ENCODE measurements at regions not wholly inside any gene's neighbourhood (a gene's known extent, or its start where the extent isn't known, plus 50 kb on each side); places are given as distances from the start of the nearest gene placed in this dataset.

DNA sequence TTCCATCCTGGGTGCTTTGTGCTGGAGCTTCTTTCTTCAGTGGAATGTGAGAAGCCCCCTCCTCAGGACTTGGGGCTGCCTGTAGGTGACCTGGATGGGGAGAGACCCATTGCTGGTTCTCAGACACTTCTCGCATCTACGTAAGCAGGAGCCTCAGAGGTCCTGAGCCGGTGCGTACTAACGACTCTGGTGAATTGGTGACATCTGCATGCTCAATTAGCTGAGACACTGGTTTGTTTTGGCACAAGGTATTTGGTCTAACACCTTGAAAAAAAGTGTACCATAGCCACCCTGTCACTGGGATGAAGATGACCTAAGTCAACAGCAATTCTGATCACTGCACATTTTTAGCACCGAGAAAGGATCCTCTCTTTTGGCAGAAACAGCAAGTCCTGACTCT, 57.7 kb downstream of the LRRC30 start:
- DNase-seq = no peak

DNA sequence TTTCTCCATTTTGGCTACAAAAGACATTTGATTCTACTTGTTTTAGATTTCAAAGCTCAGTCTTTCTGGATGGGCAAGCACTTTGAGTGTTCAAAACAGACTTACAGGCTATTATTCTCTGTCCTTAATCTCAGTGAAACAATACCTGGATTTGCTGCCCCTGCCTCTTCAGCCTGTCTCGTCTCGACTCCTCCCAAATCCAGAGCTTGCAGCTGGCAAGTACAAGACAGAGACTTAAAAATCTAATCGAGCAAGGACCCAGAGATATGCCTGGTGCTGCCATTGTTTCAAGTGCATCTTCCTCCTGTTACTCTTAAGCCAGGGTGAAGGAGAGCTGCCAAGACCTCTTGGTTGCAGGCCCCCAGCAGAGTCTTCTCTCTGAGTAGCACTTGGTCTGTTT, 59.2 kb downstream of the LRRC30 start:
- no peak for DNase-seq

DNA sequence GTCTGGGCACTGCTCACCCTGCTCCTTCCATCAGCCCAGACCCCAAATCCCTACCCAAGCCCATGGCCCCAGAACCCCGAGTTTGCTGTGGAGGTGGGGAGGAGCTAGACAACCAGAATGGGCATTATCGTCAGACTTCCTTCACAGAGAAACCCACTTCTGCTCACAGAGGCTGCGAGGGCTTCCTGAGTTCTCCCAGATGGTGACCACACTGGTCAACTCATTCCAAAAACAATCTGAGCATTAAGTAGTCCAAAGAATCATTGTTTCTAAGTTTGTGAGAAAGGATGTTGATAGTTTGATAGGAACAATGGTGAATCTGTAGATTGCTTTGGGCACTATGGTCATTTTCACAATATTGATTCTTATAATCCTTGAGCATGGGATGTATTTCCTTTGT, 60.2 kb downstream of the LRRC30 start:
- DNase-seq = no peak

GRCh38 chr18:7298149-7298548, 67.3 kb downstream of the LRRC30 start:
- DNase-seq = no peak

GRCh38 chr18:7301094-7301493, 70.2 kb downstream of the LRRC30 start:
- no peak for DNase-seq

DNA sequence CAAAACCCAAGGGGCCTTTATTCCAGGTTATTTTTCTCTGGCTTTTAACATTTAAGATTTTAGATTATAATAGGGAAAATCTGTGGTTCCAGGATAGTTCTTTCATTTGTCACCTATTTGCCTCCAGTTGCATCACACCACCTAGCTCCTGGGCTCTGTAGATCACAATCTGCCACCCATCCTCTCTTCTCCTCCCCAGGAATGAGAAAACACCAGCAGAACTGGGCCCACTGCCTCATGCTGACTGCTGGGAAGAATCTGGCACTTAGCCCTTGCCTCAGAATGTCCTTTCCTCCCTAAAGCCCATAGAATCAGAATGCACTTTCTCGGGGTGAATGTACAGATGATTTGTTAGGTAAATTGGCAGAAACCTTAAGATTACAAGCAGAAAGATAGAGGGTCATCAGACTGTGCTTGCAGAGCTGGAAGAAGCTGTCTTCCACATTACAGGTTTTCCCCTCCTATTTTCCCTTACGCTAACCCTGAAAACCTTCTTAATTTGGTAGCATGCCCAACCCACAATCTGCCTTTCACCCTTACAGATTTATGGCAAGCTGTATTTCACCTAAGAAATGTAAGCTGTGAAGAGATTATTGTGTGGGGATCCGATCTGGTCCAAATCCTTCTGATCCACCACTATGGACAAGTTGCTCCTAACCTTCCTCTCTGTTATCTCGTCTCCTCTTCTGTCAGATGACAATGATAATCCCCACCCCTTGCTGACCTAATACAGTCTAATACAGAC, 72.6 kb downstream of the LRRC30 start:
- DNase-seq = no peak

GRCh38 chr18:7304061-7304370, 73.1 kb downstream of the LRRC30 start:
- no peak for DNase-seq

DNA sequence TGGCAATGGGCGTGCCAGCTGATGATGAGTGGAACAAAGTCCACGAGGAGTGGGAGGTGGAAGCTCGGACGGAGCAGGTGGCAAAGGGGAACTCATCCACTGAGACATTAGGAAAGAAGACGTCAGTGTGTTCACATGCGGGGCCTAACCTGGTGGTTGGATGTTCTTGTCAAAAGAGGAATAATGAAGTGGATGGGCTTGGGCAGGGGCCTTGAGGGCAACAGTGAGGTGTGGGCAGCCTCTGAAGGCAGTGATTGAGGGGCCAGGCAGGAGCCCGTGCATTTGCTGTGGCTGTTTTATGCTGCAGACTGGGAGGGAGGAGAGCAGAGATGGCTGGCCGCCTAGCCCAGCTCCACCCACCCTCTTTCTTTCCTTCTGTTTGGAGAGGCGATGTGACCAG, 74.5 kb downstream of the LRRC30 start:
- no peak for DNase-seq

- DNase-seq = no peak
Measured at GRCh38 chr18:7307030-7307429, 76.1 kb downstream of the LRRC30 start.

GRCh38 chr18:7307526-7307925, 76.6 kb downstream of the LRRC30 start:
- DNase-seq = no peak

- no peak for DNase-seq
Measured at GRCh38 chr18:7317804-7318231, 86.9 kb downstream of the LRRC30 start.

- no peak for DNase-seq
Measured at GRCh38 chr18:7319161-7319560, 88.3 kb downstream of the LRRC30 start.

- no peak for DNase-seq
Measured at GRCh38 chr18:7321831-7322230, 90.9 kb downstream of the LRRC30 start.

- DNase-seq = no peak
Measured at GRCh38 chr18:7322817-7323485, 92.1 kb downstream of the LRRC30 start.

- no peak for DNase-seq
Measured at GRCh38 chr18:7325126-7325430, 94.2 kb downstream of the LRRC30 start.

GRCh38 chr18:7329016-7329415, 98.1 kb downstream of the LRRC30 start:
- DNase-seq = no peak

DNA sequence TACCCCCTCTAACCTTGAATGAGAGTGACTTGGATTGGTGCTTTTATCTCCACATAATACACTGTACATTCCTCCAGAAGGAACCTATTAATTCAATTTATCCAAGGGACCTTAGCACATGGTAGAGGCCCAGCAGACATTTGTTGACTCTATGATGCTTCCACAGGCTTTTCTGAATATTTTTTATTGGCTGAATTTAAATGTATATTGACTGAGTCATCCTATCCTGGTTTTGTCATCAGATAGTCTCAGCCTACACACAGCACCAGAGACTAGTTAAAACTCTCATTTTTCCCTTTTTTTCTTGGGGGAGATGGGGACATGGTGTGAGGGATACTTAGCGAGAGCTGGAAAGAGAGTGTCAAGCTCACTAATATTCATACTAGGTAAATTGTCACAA, 101.6 kb downstream of the LRRC30 start:
- DNase-seq = no peak

DNA sequence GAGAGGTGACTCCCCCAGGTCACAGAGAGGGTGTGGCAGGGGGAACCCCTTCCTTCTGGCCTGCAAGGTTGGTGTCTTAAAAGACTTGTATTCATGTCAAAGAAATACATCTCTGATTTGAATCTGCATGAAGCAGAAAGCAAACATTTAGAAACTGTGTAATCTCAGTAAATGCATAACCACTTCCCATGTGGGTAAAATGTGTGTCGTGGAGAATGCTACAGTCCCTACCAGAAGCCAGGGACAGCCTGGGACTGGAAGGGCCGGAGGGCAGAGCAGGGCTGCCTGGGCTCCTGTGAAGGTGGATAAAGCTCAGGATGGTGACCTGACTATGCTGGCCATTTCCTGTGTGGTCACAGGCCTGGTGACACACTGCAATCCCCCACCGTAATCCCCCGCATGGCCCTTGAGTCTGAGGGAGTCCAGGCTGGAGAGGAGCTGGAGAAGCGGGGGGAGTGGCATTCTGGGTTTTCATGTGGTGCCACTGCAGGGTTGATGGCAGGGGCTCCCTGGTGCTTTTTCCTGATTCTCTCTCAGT, 102.2 kb downstream of the LRRC30 start:
- DNase-seq = no peak

GRCh38 chr18:7334973-7335568, 104.2 kb downstream of the LRRC30 start:
- no peak for DNase-seq

DNA sequence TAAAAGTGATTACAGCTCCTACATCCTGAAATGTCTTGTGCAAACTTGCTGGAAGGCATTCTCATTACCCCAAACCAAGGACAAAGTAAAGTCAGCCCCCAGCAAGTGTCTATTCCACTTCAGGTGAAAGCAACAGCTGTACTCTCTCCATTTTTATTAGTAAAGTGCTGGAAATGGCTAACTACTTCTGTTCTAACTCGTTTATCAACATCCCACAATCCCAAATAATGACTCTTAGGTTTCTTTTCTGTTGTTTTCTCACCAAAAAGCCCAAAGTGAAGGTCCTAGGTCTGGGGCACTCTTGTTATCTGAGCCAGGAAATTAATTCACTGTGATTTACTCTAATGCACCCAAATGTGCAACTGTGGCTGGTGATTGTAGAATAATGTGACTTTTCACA, 105.7 kb downstream of the LRRC30 start:
- DNase-seq = no peak

DNA sequence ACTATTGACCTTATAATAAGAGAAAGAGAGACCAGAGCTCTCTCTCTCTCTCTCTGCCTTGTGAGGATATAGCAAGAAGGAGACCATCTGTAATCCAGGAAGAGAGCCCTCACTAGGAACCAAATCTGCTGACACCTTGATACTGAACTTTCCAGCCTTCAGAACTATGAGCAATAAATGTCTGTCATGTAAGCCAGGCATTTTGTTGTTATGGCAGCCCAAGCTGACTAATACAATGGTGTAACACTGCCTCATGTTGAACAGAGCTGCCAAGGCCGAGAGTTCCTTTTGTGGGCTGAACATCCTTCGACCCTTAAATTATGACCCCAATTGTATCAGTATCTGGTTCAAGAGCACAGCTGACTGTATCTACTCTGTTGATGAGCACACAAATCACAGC, 108.0 kb downstream of the LRRC30 start:
- DNase-seq = no peak

- DNase-seq = no peak
Measured at GRCh38 chr18:7341581-7342337, 110.9 kb downstream of the LRRC30 start.

GRCh38 chr18:7349181-7349837, 118.4 kb downstream of the LRRC30 start:
- DNase-seq = no peak
